HG02678 (cell line): ENCODE measurements at regions not wholly inside any gene's neighbourhood (a gene's known extent, or its start where the extent isn't known, plus 50 kb on each side); places are given as distances from the start of the nearest gene placed in this dataset.

Experiments used
- ATAC-seq: cut with Tn5 transposase; IDR thresholded peaks from one replicate; pipeline ENCODE4 v1.9.1; 2021; ENCODE audit warnings: mild to moderate bottlenecking, moderate library complexity; ENCODE audit not compliant: unreplicated experiment

DNA sequence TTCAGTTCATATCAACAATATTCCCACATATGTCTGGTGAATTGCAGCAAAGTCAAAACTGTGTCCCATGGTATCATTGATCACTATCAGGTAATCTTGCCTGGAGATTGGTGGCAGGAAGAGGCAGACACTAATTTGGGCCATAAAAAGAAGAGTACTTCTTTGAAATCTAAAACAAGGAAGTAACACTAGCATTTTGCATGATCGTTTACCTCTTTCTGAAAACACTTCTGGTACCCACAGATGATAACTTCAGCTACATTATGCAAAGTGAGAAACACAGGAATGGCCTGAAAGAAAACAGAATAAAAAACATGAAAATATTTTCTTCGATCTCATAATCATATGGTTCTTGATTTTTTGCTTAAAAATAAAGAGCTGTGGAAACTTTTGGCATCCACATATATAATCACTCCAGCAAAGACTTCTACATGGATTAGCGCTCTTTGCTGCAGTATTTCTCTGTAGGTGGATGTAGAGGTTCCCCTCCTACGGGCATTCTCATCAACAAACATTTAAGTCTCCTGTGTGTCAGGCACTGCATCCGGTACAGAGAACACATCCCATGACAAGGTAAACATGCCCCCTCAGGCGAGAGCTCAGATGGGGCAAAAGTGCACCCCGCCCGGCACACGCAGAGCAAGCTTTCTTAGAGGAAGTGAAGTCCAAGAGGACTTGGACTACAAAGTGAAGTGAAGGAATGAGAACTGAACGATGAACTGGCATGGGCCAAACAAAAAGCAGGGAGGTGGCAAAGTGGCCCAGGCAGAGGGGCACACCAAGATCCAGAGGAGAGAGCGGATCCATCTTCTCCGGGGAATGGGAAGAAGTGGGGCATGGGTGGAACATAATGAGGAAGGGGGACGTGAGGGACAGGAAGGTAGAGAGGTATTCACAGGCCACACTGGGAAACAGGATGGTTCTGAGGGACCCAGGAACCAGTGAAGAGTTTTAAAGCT, 68.0 kb upstream of the RIOK3 start:
- ATAC-seq, result peak; percentile 53

DNA sequence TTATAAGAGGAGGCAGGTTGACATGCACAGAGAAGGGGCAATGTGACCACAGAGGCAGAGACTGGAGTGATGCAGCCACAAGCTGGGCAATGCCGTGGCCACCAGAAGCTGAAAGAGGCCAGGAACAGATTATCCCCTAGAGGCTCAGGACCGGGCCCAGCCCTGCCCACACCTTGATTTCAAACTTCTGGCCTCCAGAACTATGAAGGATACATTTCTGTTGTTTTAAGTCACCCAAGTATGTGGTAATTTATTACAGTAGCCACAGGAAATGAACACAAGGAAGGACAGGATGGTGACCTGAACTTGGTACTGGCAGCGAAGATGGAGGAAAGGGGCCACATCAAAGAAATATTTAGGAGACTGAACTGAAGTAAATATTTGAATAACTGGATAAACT, 66.8 kb upstream of the RIOK3 start:
- ATAC-seq, result no peak

DNA sequence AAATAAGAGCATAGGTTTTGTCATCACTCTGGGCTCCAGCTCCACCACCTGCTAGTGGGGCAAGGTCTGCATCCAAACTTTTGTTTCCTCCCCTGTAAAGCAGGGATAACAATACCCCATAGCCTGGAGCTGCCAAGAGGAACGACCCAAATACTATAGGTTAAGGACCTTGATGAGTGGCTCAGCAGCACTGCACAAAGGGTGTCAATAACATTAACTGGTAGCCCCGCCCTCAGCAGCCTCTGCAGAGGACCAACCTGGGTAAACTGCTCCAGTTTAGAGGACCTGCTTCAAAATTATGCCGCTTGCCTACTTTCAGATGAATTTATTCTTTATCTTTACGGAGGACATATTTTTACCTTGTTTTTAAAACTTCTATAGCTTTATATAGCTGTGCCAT, 65.8 kb upstream of the RIOK3 start:
- no peak for ATAC-seq

DNA sequence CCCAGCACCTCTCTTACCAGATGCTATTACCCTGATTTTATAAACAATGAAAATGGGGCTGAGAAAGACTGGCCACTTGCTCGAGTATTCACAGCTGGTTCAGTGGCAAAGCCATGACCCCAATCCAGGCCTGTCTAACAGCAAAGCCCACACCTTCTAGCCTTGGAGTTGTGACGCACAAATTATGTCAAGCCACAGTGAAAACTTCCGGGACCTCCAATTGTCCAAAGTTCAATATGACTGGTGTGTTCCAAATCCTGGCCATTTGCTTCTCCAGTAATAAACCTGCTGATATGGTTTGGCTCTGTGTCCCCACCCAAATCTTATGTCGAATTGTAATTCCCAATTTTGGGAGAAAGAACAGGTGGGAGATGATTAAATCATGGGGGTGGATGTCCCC, 64.7 kb upstream of the RIOK3 start:
- ATAC-seq, result no peak

DNA sequence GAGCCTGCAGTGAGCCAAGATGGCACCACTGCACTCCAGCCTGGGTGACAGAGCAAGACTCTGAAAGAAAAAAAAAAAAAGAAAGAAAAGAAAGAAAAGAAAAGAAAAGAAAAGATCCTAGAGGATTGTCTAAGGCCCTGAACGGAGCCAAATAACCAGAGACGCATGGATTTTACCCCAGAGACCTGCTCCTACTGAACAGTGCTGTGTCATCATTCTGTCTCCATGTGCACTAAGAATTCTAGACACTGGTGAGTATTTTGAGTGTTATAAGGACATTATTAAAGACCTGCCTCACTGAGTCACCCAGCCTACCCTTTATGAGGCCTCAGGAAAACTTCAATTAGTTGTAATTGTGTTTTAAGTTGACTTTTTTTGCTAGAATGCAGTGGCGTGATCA, 61.9 kb upstream of the RIOK3 start:
- no peak for ATAC-seq

DNA sequence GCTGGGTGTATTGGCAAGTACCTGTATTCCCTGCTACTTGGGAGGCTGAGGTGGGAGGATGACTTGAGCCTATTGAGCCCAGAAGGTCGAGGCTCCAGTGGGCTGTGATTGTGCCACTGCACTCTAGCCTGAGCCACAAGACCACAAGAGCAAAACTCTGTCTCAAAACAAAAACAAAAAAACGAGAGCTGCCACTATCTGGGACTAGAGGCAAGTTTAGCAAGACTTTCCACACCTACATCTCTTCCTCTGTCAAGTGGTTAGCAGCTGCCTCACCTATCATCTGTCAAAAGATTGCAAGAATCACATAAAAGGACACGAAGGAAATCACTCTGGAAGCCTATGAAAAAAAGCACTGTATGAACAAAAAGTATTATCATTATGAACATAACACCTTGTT, 55.2 kb upstream of the RIOK3 start:
- no peak for ATAC-seq

DNA sequence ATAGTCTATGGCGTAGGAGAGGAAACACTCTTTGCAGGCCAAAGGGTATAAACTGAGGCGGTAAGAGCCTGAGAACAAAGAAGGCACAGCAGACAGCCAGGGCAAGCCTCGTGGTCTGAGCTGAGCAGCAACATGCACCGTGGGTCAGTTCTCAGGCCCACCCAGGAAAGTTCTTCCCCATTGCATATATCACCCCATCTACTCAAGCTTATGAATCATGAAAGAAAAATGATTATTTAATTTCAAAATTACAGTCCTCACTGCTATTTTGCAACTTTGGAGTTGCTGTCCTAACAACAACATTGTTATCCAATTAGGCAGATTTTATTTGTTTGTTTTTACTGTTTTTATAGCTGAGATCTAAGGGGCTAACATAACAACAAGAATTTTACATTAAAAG, 54.7 kb upstream of the RIOK3 start:
- no peak for ATAC-seq

DNA sequence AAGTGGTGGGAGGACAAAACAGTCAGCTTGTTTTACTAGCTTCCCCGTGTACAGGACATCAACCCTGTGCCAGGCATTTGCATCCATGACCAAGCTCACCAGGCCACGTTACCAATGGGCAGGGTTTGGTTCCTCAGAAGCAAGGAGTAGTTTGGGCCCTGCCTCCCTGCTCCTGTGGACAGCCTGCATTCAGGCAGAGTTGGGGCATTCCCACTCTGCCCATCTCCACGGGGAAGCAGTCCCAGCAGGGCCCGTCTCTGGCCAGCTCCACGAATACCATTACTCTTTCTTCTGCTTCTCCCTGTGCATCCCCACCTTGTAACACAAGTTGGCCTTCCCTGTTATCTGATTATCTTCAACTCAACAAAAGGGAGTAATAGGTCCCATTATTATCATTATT, 54.0 kb upstream of the RIOK3 start:
- no peak for ATAC-seq

DNA sequence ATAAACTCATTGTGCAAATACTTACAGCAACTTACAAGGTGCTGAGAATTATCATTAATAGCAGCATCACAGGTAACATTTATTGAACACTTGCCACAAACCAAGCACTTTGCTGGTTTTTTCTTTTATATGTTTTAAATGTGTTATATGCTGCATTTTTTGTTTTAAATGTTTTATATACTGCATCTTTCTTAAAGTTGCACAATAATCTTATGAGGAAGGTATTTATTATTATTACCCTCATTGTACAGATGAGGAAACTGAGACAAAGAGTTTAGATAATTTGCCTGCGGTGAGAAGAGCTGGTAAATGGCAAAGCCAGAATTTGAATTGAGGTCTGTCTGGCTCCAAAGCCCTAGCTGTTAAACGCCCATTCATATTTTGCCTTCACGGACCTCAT, 52.2 kb upstream of the RIOK3 start:
- ATAC-seq, result no peak

DNA sequence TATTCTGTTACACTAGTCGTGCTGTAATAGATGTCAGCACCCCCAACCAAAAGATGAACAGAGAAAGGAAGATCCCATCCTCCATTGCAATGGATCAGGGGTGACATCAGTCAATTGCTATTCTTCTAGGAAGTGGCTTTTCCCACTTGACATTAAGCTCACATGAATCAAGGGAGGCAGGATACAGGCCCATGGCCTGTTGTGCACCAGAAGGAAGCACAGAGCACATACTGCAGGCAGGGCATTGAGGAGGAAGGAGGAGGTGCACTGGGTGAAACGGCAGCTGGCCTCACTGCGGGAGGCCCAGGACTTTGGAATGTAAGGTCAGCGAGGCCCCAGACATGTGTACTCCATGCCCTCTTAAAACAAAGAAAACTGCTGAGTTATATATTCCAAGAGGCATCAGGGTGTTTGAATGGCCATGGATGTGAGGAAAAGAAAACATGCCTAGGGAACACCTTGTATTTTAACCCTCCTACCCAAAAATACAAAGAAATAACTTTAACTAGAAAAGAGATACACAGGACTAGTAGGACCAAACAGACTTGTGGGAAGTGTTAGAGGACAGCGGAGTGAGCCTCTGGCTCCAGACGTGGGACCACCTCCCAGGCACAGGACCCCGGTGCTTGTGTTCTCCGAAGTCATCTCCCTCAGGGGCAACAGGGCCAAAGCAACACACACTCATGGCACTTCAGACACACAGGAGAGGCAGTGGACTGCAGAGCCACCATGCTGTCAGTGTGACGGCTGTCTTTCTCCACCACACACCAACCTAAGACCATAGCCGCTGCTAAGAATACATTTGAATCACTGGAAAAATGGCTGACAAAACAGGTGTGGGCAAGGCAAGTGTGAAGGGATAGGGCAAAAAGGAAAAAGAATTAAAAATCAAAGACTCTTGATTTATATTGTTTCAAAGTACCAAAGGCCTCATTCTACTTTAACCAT, 51.4 kb upstream of the RIOK3 start:
- no peak for ATAC-seq
